NCI-H146 (cell line): ENCODE measurements at regions not wholly inside any gene's neighbourhood (a gene's known extent, or its start where the extent isn't known, plus 50 kb on each side); places are given as distances from the start of the nearest gene placed in this dataset.

Experiments
- DNase-seq: peaks from one replicate; lab custom pipeline; 2025; lab: John Stamatoyannopoulos, UW

DNA sequence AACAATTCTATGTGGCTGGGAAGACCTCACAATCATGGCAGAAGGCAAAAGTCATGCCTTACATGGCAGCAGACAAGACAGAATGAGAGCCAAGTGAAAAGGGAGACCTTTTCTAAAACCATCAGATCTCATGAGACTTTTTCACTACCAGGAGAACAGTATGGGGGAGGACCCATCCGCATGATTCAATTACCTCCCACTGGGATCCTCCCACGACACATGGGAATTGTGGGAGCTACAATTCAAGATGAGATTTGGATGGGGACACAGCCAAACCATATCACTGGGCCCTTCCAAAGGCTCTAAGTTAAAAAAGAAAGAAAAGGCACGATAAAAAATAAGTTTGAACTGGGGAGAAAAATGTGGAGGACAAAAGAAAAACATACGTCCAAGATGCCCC, 406.9 kb upstream of the CDH4 start:
- DNase-seq = no peak

DNA sequence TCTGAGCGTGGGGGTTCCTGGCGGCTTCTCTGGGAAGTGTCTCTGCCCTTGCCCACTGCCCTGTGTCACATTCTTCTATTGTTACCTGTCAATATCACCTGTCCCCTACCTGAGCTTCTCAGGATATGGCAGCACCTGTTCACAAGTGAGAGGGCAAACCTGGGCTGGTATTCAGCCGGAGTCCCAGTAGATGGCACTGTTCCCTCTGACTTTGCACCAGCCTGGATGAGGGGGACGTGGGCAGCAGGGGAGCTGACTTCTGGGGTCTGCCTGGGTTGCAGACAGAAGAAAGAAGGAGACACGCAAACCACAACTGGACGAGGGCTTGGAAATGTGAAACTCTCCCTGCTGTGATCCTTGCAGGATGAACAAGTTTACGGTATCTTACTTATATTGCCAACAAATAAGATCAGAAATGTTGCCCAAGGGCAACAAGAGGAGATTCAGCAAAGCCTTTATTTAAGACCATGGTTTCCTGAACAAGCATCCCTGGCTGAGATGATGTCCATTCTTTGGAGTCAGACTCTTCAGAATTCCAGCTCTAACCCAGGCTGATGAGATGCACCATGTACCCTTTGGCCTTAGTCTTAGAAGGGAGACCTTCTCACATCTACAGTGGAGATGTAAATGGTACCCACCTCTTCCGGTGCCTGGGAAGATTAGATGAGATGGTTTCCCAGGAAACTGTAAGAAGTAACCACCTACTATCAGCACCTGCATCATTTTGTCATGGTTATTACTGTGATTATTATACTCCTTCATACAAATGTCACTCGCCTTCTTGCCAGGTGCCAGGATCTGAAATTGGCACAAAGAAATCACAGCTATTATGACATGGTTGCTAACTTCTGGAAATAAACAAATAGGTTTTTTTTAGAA, 400.0 kb upstream of the CDH4 start:
- peak; percentile 32 for DNase-seq

DNA sequence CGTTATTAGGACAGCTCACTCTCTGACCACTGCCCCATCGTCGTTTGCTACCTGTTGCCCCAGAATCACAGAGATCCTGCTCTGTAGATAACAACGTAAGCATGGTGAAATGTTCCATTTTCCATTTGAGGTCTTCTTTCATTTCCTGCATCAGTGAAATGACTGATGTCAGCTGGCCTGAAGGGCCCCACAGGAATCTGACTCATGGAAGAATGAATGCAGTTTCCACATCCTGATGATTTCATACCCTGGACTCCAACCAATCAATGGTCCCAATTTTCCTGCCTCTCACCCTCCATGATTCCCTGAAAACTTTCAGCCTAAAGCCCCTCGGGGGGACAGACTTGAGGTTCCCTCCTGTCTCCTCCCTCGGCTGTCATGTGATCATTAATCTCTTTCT, 394.4 kb upstream of the CDH4 start:
- DNase-seq = no peak

DNA sequence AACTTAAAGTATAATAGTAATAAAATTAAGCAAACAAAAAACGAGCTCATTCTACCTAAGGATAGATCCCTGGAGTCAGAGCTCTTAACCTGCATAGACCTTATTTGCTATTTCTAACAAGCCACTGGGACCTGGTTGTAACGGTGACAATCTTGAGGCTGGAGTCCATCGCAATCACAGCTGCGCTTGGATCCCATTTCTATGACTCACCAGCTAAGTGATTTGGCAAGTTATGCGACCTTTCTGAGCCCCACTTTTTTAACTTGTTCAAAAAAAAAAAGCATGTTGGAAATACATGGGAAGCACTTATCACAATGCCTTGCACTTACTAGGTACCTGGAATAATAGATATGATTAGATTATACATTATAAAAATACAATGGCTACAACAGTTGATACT, 389.5 kb upstream of the CDH4 start:
- DNase-seq = no peak

DNA sequence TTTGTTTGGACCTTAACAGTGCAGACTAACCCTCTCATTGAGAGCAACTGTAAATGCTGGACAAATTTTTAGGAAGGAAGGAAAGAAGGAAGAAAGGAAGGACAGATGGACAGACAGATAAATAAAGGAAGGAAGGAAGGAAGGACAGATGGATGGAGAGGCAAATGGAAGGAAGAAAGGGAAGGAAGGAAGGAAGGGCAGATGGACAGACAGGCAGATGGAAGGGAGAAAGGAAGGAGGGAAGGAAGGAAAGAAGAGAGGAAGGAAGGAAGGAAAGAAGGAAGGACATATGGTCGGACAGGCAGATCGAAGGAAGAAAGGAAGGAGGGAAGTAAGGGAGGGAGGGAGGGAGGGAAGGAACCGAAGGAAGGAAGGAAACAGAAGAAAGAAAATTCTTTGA, 388.5 kb upstream of the CDH4 start:
- no peak for DNase-seq

DNA sequence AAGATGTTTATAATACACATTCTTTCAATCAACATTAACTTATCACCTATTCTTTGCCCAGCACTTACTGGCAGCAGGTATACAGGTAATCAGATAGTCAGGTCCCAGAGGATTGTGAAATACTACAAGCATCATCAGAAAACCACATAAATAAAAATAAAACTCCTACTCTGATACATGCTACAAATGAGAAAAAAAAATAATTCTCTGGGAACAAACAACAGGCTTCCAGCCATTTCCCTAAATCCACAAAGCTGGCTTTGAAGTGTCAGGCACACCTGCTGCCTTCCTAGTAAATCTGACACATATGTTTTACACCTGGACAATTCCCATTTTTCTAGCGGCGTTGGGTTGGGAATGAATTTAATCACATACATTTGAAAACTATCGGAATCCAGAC, 384.5 kb upstream of the CDH4 start:
- no peak for DNase-seq

DNA sequence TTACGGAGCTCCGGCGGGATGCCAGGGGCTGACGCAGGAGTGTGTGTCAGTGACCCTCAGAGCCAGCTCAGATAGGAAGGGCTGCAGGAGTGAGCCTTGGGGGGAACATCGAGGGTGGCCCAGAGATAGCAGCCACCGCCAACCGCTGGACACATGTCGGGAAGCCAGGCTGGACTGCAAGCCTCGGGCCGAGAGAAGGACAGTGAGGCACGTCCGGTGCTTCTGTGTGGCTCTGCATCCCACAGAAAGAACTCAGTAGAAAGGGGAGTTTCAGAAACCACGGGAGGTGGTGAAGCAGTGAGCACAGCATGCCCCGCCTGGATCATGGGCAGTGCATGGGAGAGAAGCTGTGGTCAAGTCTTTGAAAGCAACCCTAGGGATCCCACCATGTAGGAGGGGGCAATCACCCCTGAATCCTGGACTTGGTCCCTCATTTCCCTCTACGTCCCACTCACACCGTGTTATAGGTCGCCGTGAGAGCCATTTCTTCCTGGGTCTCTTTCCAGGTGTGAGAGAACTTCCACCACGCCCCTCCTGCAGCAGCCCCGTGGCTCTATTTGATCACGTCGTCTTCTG, 383.7 kb upstream of the CDH4 start:
- DNase-seq = no peak

DNA sequence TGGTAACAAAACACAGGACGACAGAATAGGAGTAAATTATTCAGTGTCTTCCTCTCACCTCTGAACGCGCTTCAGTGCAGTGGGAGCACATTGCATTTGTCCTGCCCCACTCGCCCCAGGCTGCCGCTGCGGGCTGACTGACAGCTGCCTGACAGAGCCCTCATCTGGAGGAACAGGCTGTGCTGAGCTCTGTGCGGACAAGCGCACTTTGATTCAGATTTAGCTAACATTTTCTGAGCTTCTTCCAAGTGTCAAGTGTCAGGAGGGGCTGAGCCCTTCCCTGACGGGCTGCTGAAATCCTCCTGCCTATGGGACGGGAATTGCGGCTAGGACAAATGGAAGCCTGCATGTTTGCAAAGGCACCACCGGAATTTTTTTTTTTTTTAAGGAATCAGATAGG, 383.0 kb upstream of the CDH4 start:
- no peak for DNase-seq

DNA sequence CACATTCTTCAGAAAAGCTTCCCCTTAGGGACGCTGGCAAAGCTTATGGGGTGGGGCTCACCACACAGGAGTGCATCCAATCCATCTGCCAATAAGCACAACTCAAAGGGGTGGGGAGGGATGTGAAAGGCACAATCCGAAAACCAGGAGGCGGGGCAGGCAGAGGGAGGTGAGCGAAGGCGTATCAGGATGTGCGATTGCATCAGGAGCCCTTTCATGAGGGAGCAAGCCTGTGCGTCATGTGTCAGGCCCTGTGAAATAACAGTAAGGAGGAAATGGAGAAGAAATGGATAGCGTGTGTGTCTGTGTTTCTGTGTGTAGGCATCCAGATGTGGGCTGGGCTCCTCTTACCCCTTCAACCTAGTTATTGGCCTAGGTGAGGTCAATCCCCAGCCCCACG, 382.4 kb upstream of the CDH4 start:
- DNase-seq = no peak

DNA sequence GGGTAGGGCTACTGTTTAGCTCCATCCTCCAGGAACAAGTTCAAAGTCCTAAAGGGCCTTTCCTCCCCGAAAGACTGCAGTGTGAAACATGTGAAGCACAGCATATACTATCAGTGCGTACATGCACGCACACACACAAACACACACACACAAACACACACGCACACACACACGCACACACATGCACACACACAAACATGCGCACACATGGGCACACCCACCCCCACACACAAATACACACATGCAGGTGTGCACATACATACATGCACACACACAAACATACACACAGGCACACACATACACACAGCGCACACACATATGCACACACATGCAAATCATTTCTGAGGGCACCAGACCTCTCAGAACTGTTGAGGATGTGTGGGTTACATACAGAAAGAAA, 382.0 kb upstream of the CDH4 start:
- no peak for DNase-seq

DNA sequence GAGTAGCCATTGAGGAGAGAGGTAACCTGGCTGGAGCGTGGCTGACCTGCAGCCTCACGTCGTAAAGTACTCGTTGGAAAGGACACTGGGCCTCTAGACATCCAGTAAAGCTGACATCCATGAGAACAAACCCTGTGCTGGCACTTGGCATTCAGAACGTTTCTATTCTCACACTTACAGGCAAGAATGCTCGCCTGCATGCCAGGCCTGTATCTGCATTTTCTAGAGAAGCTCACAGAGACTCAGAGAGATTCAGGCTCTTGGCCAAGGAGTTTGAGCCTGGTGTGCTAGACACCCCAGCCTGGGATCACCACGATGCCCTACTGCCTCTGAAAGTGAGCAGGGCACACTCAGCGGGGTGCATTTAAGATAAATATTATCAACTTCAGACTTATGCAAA, 379.8 kb upstream of the CDH4 start:
- DNase-seq = no peak

DNA sequence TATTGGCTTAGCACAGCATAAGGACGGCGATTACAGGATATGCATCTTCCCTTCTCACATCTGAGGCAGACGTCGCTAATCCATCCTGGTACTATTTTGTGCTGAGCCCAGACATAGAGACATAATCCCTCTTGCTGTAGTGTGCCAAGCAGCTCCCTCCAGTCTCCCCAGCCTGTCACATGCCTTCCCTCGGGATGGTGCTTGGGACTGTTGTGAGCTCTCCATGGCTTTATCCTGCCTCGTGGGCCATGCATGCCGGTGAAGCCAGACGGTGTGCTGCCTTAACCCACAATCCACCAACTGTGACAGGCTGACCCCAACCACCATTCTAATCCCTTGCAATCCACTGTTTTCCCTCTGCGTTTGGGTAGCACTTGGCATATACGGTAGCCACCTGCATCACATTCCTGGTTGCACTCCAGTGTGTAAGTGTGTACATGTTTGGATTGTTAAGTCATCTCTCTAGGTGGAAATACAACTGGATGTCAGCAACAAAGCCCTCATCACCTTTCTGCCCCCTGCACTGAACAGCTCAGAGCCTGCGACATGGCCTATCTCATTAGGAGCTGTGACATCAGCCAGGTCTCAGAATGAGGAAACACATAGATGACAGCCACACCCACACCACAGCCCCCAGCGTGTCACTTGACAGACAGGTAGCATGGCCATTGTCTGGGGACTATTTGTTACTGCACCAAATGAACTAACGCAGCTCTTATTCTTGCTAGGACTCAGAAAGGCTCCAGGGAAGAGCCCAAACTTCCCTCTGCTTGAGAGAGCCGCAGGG, 374.8 kb upstream of the CDH4 start:
- DNase-seq = no peak

DNA sequence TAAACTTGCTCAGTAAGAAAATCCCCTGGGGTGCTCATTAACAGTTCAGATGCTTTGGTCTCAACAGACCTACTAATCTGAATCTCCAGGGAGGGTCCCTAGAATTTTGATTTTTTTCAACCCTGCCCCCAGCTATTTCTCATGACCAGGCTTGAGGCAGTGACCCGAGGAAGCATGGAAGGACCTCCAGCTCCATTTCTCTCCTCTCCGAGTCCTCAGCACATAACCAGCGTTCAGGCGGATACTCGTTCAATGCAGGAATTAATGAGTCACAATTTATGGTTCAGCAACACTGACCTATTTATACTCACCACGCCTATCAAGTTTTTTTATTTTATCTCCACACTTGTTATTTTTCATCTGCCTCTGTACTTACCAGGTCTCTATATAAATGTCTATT, 369.2 kb upstream of the CDH4 start:
- DNase-seq = no peak

DNA sequence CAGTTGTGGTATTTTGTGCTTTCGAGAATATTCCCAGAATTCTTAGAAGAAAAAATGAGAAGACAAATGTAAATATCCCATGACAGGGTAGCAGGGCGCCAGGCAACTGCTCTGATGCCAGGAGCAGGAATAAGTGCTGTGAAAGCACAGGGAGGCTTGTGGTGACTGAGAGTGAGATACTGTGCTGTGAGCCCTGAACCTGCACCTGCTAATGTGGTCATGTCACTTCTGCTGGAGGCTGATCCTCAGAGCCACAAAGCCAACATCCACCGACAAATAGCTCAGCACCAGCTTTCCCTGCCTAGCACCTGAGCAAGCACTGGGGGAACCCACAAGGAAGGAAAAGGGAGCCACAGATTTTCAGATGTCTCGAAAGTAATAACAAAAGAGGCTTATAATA, 368.6 kb upstream of the CDH4 start:
- DNase-seq = no peak

DNA sequence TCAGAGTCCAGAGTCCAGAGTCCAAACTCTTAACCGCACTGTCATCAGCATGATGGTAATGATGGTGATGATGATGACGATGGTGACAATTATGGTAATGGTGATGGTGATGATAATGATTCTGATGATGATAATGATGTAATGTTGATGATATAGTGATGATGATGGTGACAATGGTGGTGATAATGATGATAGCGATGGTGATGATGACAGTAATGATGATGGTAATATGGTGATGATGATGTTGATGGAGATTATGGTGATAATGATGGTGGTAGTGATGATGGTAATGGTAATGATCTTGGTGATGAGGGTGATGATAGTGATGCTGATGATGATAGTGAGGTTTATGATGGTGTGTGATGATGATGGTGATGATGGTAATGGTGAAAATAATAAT, 367.8 kb upstream of the CDH4 start:
- DNase-seq = no peak

DNA sequence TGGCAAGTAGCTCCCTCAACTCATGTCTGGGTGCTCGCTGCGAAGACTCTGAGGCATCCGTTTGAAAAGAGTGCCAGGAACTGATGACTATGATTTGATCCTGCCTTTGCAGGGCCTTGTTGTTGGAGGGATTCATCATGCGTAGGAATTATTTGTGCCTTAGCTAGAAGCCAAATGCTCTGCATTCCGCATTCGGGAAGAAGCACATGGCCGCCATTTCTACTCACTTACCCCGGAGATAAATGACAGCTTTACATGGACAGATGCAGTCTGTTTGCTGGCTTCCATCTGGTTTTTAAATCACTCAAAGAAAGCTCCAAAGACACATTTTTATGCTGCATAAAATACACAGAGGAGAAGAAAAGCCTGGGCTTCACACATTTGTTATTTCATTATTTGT, 363.3 kb upstream of the CDH4 start:
- no peak for DNase-seq

DNA sequence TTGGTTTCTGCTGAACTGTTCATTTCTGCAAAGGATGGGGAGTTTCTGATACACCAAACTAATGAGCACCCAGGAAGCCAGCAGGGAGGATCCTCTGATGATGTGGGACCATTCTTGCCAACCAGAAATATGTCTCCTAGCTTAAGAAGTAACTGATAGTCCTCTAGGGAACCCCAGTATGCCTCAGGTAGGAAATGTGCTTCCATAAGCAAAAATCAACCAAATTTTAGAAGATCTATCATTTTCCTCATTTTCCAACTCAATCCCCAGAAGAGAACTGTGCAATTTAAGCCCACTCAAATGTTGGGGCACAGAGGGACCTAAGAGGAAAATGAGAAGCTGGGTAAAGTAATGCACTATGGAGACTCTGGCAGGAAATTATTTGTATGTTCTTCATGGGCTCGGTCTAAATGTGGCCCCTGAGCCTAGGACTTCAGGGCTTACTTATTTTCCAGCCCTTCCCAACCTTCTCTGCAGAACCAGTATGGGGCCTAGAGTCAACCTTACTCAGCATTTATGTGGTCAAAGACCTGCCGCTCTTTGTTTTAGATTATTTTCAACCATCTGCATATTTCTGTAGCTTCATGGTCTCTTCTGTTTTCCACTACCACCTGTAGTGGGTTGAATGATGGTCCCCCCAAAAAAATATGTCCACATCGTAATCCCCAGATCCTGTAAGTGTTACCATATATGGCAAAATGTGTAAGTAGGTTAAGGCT, 359.8 kb upstream of the CDH4 start:
- no peak for DNase-seq

DNA sequence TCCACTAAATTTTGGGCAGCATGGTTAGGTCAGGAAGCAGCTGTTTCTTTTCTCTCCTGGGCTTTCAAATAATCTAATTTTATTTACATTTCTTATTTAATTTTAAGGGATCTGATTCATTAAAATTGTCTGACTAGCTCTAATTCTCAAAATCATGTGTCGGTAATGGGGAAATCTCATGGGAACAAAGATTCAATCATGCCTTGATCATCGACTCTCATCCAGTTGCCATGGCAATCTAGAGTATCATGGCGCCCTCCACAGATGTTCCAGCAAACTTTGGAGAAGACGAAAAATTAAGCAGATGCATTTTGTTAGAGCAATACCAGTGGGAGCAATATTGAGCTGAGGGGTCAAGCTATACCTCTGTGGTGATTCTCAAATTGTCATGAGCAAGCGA, 358.0 kb upstream of the CDH4 start:
- no peak for DNase-seq

DNA sequence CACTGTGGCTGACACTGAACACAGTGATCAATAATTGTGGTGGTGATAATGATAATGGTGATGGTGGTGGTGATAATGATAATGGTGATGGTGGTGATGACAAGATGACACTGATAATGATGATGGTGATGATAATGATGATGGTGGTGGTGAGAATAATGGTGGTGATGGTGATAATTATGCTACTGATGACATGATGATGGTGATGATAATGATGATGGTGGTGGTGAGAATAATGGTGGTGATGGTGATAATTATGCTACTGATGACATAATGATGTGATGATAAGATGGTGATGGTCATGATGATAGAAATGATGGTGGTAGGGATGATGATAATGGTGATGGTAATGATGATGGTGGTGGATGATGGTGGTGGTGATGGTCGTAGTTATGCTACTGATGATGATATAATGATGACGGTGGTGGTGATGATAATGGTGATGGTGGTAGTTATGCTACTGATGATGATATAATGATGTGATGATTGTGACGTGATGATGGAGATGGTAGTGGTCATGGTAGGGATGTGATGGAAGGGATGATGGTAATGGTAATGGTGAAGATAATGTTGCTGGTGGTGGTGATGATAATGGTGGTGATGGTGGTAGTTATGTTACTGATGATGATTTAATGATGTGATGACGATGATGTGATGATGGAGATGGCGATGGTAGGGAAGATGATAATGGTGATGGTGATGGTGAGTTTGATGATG, 356.5 kb upstream of the CDH4 start:
- DNase-seq = no peak

DNA sequence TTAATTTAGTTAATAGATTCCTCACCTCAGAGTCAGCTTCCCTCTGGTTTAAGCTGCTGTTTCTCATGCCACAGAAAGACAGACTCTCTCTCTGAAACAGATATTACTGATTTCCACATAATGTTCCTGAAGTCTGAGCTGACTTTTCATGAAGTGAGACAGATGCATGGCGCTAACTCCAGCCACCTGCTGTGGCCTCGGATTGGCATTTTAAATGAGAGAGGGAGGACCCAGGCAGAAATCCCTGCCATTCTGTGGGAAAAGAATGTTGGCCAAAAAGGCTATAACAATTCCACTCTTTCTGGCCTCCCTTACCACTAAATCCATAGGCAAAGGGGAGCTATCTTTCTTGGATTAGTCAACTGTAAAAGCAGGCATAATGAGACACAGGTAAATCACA, 354.1 kb upstream of the CDH4 start:
- no peak for DNase-seq

DNA sequence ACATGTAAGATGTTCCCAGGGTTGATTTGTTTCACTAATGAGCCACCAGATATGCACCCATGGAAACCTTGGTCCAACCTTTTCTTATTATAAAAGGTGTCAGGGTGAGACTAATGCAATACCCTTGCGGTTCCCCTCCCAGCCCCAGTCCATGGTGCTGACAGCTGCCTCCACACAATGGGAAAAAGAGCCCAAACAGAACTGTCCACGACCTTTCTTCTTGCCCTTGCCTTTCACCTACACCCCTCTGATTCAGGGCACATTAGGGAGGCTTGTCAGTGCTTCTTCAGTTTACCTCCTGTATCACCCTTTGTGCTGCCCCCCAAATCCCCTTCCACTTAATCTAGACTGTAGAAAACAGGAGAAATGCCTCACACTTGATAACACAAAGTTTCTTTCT, 352.7 kb upstream of the CDH4 start:
- no peak for DNase-seq

DNA sequence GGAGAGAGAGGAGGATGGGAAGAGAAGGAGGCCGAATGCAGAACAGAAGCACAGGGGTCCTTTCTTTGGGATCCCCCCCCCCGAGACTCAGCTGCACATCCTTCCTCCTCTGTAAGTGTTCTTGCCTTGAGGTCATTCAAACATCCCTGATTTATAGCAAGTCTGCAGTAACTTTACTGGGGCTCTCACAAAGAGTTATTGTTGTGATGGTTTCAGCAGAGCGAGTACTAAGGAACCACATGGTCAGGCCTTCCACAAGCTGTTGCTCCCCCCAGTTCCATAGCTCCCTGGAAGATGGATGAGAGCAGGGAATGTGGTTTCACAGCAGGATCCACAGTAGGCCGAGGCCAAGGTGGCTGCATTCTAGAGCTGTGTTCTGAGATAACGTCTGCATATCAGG, 351.4 kb upstream of the CDH4 start:
- no peak for DNase-seq
